Duodenal mucosa (tissue), 2 donors: ENCODE measurements at regions not wholly inside any gene's neighbourhood (a gene's known extent, or its start where the extent isn't known, plus 50 kb on each side); places are given as distances from the start of the nearest gene placed in this dataset.

Experiments used
- H3K27ac ChIP-seq: one replicate; pipeline ENCODE4 v1.7.0; 2013; ENCODE audit warnings: low read depth, low read length
- H3K27me3 ChIP-seq, 2 donors: one replicate each; pipeline ENCODE4 v1.7.0; 2013; ENCODE audit warnings: low read length in 2 of 2, control low read depth in 1 of 2; ENCODE audit not compliant: insufficient read depth in 2 of 2, control insufficient read depth in 1 of 2
- H3K36me3 ChIP-seq, 2 donors: one replicate each; pipeline ENCODE4 v1.7.0; 2013; ENCODE audit warnings: low read length in 2 of 2, control low read depth in 1 of 2; ENCODE audit not compliant: insufficient read depth in 2 of 2, control insufficient read depth in 1 of 2
- H3K4me1 ChIP-seq, 2 donors: one replicate each; pipeline ENCODE4 v1.7.0; 2013; ENCODE audit warnings: low read length in 2 of 2, control low read depth in 1 of 2; ENCODE audit not compliant: insufficient read depth in 2 of 2, control insufficient read depth in 1 of 2
- H3K4me3 ChIP-seq, 2 donors: one replicate each; pipeline ENCODE4 v1.7.0; 2013; ENCODE audit warnings: low read length in 2 of 2, low read depth in 1 of 2
- H3K9ac ChIP-seq, 2 donors: one replicate each; pipeline ENCODE4 v1.7.0; 2013; ENCODE audit warnings: low read length in 2 of 2, low read depth in 1 of 2
- H3K9me3 ChIP-seq, 2 donors: one replicate each; pipeline ENCODE4 v1.7.0; 2013; ENCODE audit warnings: low read length in 2 of 2, control low read depth in 1 of 2; ENCODE audit not compliant: control insufficient read depth in 1 of 2

- H3K36me3 ChIP-seq: no peaks in the 10 kb centered on the region
- no peaks in the 10 kb centered on the region for H3K4me1 ChIP-seq
- H3K27me3 ChIP-seq: no peaks in the 10 kb centered on the region
- H3K9ac ChIP-seq: no peak overlapping the region
- H3K27ac ChIP-seq: no peak overlapping the region
- H3K4me3 ChIP-seq: no peak overlapping the region
- no peaks in the 10 kb centered on the region for H3K9me3 ChIP-seq
Measured at GRCh38 chr1:105652109-105652508, 1404.4 kb upstream of the PRMT6 start.

DNA sequence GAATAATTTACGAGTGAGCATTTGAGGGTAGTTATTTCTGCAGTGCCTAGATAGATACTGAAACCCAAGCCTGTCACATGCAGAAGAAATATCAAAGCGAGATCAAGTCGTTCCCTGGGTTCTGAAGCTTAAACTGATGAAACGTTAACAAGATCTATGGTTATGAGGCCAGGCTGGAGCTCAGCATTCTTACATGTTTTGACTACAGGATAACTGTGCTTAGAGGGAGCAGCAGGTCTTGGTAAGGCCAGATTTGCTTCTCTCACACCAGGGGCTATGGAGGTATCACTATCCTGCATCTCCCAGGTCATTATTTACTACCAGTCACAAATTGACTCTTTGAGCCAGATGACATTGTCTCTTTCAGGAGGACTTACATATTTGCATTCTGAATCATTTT lies 1401.4 kb upstream of the PRMT6 start:
- H3K27me3 ChIP-seq: no peaks in the 10 kb centered on the region
- no peaks in the 10 kb centered on the region for H3K9me3 ChIP-seq
- H3K9ac ChIP-seq: no peak overlapping the region

DNA sequence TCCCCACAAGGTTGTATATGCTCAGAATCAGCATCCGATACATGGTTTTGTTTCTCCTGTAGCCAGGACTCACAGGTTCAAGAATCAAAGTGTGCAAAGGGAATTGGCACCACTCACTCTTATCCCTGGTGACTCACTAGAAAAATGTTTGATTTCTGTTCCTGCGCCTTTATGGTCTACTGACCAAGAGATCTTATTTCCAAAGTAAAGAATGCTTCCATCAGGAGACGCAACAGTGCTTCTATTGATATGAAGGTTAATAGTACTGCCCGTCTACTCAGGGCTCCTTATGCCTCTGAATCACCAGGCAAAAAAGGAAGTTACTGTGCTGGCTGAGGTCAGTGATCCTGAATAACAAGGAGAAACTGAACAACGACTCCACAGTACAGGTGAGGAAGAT lies 1392.0 kb upstream of the PRMT6 start:
- H3K4me3 ChIP-seq: no peak overlapping the region
- no peaks in the 10 kb centered on the region for H3K27me3 ChIP-seq
- no peaks in the 10 kb centered on the region for H3K4me1 ChIP-seq
- H3K36me3 ChIP-seq: no peaks in the 10 kb centered on the region
- no peak overlapping the region for H3K9ac ChIP-seq
- no peak overlapping the region for H3K27ac ChIP-seq
- no peaks in the 10 kb centered on the region for H3K9me3 ChIP-seq

More for the DNA sequence above, 1401.4 kb upstream of the PRMT6 start:
- H3K36me3 ChIP-seq: no peaks in the 10 kb centered on the region
- H3K27ac ChIP-seq: no peak overlapping the region
- no peaks in the 10 kb centered on the region for H3K4me1 ChIP-seq
- no peak overlapping the region for H3K4me3 ChIP-seq

GRCh38 chr1:105678334-105678733 lies 1378.1 kb upstream of the PRMT6 start:
- H3K27me3 ChIP-seq: no peaks in the 10 kb centered on the region
- no peaks in the 10 kb centered on the region for H3K9me3 ChIP-seq
- no peak overlapping the region for H3K27ac ChIP-seq
- H3K36me3 ChIP-seq: no peaks in the 10 kb centered on the region
- H3K4me3 ChIP-seq: no peak overlapping the region
- no peak overlapping the region for H3K9ac ChIP-seq
- H3K4me1 ChIP-seq: no peaks in the 10 kb centered on the region

GRCh38 chr1:105684714-105685113 lies 1371.8 kb upstream of the PRMT6 start:
- no peaks in the 10 kb centered on the region for H3K4me1 ChIP-seq
- no peaks in the 10 kb centered on the region for H3K9me3 ChIP-seq
- no peaks in the 10 kb centered on the region for H3K36me3 ChIP-seq
- H3K27me3 ChIP-seq: no peaks in the 10 kb centered on the region
- no peak overlapping the region for H3K4me3 ChIP-seq
- no peak overlapping the region for H3K9ac ChIP-seq
- H3K27ac ChIP-seq: no peak overlapping the region

GRCh38 chr1:105686026-105686425 lies 1370.4 kb upstream of the PRMT6 start:
- H3K4me3 ChIP-seq: no peak overlapping the region

GRCh38 chr1:105686874-105687690 lies 1369.4 kb upstream of the PRMT6 start:
- Histone ChIP-seq H3K36me3 (no peaks in the 10 kb centered on the region), H3K27ac (no peak overlapping the region), H3K4me3 (no peak overlapping the region), H3K27me3 (no peaks in the 10 kb centered on the region), H3K9me3 (no peaks in the 10 kb centered on the region), H3K4me1 (no peaks in the 10 kb centered on the region), H3K9ac (no peak overlapping the region)

More at GRCh38 chr1:105686026-105686425, 1370.4 kb upstream of the PRMT6 start:
- no peaks in the 10 kb centered on the region for H3K4me1 ChIP-seq
- H3K27ac ChIP-seq: no peak overlapping the region
- H3K9ac ChIP-seq: no peak overlapping the region
- H3K36me3 ChIP-seq: no peaks in the 10 kb centered on the region
- no peaks in the 10 kb centered on the region for H3K27me3 ChIP-seq
- no peaks in the 10 kb centered on the region for H3K9me3 ChIP-seq

- Histone ChIP-seq H3K4me1 (no peaks in the 10 kb centered on the region), H3K9ac (no peak overlapping the region), H3K36me3 (no peaks in the 10 kb centered on the region), H3K4me3 (no peak overlapping the region), H3K27me3 (no peaks in the 10 kb centered on the region), H3K9me3 (no peaks in the 10 kb centered on the region), H3K27ac (no peak overlapping the region)
Measured at GRCh38 chr1:105700723-105701122, 1355.8 kb upstream of the PRMT6 start.

- Histone ChIP-seq H3K9ac (no peak overlapping the region), H3K4me3 (no peak overlapping the region), H3K27ac (no peak overlapping the region), H3K4me1 (no peaks in the 10 kb centered on the region), H3K9me3 (no peaks in the 10 kb centered on the region), H3K36me3 (no peaks in the 10 kb centered on the region), H3K27me3 (no peaks in the 10 kb centered on the region)
Measured at GRCh38 chr1:105724286-105724685, 1332.2 kb upstream of the PRMT6 start.

- Histone ChIP-seq H3K9me3 (no peaks in the 10 kb centered on the region), H3K9ac (no peak overlapping the region), H3K4me1 (no peaks in the 10 kb centered on the region), H3K27me3 (no peaks in the 10 kb centered on the region), H3K36me3 (no peaks in the 10 kb centered on the region), H3K27ac (no peak overlapping the region), H3K4me3 (no peak overlapping the region)
Measured at GRCh38 chr1:105730701-105731100, 1325.8 kb upstream of the PRMT6 start.
